ENCODE measurements at regions not wholly inside any gene's neighbourhood (a gene's known extent, or its start where the extent isn't known, plus 50 kb on each side); places are given as distances from the start of the nearest gene placed in this dataset.

DNA sequence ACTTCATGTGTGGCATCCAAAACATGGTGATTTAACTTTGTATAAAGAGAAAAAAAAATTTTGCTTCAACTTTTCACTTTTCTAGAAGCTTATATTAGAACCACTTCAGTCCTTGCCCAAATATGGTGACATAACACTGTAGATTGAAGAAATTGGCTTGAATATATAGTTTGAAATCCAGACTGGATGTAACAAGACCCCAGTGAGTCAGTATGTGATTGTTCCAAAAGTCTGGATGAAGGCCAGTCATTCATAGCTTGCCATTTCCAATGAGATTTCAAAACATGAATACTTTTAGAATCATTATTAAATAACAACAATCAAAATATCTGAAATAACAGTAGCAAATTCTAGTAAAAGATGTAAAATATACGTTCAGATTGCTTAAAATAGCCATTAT lies 104.8 kb upstream of the FN1 start:
- WGBS, 2 experiments (ENCODE audit: low coverage in 1 of 2, low lambda C conversion rate in 2 of 2, missing lambda C conversion rate in 2 of 2), result 2 to 9% methylated on average over 1 of the region's 1 CpG
- in situ Hi-C loops (cut with MboI), result no loop called here

GRCh38 chr2:215537611-215538010 lies 101.7 kb upstream of the FN1 start:
- H3K79me2 ChIP-seq (ENCODE audit: insufficient read depth), result no peaks in the 10 kb centered on the region
- peak overlapping the region; percentile 23 for H3K4me2 ChIP-seq (ENCODE audit: unreplicated experiment)
- no peak overlapping the region for H2AFZ ChIP-seq
- H3K4me3 ChIP-seq, result no peak overlapping the region
- no peaks in the 10 kb centered on the region for H3K36me3 ChIP-seq (ENCODE audit: low read depth)
- no peak overlapping the region for H3K9ac ChIP-seq
- H3K9me2 ChIP-seq (ENCODE audit: insufficient read depth), result no peaks in the 10 kb centered on the region
- peaks cover 53% of the 10 kb centered on the region for H3K4me1 ChIP-seq (ENCODE audit: insufficient read depth)
- DNase-seq, result peak; percentile 77
- peaks cover 52% of the 10 kb centered on the region for H3F3A ChIP-seq (ENCODE audit: insufficient read depth)
- peak overlapping the region; percentile 87 for H3K27ac ChIP-seq
- no peaks in the 10 kb centered on the region for H3K27me3 ChIP-seq (replicated peaks; ENCODE audit: insufficient read depth)
- no peaks in the 10 kb centered on the region for H3K9me3 ChIP-seq (ENCODE audit: low read depth)
- TF ChIP-seq EZH2phosphoT487 (IDR thresholded peaks at IDR 0.05; ENCODE audit: insufficient read depth, low read depth) (no peak), EZH2 (IDR thresholded peaks at IDR 0.05; ENCODE audit: insufficient read depth, poor library complexity, severe bottlenecking) (no peak)
- H4K20me1 ChIP-seq (ENCODE audit: insufficient read depth), result no peaks in the 10 kb centered on the region
- WGBS, 2 experiments (ENCODE audit: low coverage in 1 of 2, low lambda C conversion rate in 2 of 2, missing lambda C conversion rate in 2 of 2), result 5 to 15% methylated on average over 2 of the region's 2 CpGs
- in situ Hi-C loops (cut with MboI), result no loop called here

More for the DNA sequence above, 104.8 kb upstream of the FN1 start:
- H3K4me1 ChIP-seq (ENCODE audit: insufficient read depth), result peaks cover 45% of the 10 kb centered on the region
- no peaks in the 10 kb centered on the region for H3K36me3 ChIP-seq (ENCODE audit: low read depth)
- no peak overlapping the region for H3K9ac ChIP-seq
- no peaks in the 10 kb centered on the region for H3K27me3 ChIP-seq (replicated peaks; ENCODE audit: insufficient read depth)
- H3F3A ChIP-seq (ENCODE audit: insufficient read depth), result peaks cover 37% of the 10 kb centered on the region
- H3K4me3 ChIP-seq, result no peak overlapping the region
- no peaks in the 10 kb centered on the region for H4K20me1 ChIP-seq (ENCODE audit: insufficient read depth)
- DNase-seq, result peak; percentile 92
- no peaks in the 10 kb centered on the region for H3K79me2 ChIP-seq (ENCODE audit: insufficient read depth)
- peak overlapping the region; percentile 37 for H3K27ac ChIP-seq
- no peaks in the 10 kb centered on the region for H3K9me3 ChIP-seq (ENCODE audit: low read depth)
- no peaks in the 10 kb centered on the region for H3K9me2 ChIP-seq (ENCODE audit: insufficient read depth)
- TF ChIP-seq EZH2phosphoT487 (IDR thresholded peaks at IDR 0.05; ENCODE audit: insufficient read depth, low read depth), result no peak
- TF ChIP-seq EZH2 (IDR thresholded peaks at IDR 0.05; ENCODE audit: insufficient read depth, poor library complexity, severe bottlenecking), result no peak
- H3K4me2 ChIP-seq (ENCODE audit: unreplicated experiment), result peak overlapping the region; percentile 19
- H2AFZ ChIP-seq, result no peak overlapping the region

DNA sequence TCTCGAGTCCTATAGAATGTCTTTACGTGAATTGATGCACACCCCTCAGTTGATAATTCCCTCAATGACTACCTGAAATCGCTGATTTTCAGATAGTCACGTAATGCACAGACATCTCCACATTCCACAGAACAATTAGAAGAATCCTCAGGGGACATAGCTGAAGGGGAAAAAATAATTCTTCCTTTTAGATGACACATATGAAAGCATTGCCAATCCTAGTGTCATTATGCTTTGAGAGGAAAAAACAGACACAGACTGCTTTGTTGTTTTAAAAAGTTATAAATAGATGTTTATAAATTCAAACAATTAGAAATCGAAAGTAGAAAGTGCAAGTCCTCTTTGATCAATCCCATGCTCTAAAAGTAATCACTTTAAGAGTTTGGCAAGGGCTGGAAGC lies 100.6 kb upstream of the FN1 start:
- peak overlapping the region; percentile 68 for H3K9ac ChIP-seq
- no peaks in the 10 kb centered on the region for H3K36me3 ChIP-seq (ENCODE audit: low read depth)
- H3K9me3 ChIP-seq (ENCODE audit: low read depth), result no peaks in the 10 kb centered on the region
- H3K27ac ChIP-seq, result peak overlapping the region; percentile 87
- no peaks in the 10 kb centered on the region for H3K9me2 ChIP-seq (ENCODE audit: insufficient read depth)
- peak overlapping the region; percentile 75 for H3K4me2 ChIP-seq (ENCODE audit: unreplicated experiment)
- peak overlapping the region; percentile 34 for H3K4me3 ChIP-seq
- no peaks in the 10 kb centered on the region for H4K20me1 ChIP-seq (ENCODE audit: insufficient read depth)
- H3F3A ChIP-seq (ENCODE audit: insufficient read depth), result peaks cover 63% of the 10 kb centered on the region
- 13 to 17% methylated on average over 5 of the region's 5 CpGs for WGBS, 2 experiments (ENCODE audit: low coverage in 1 of 2, low lambda C conversion rate in 2 of 2, missing lambda C conversion rate in 2 of 2)
- peak; percentile 87 for DNase-seq
- 0 out of 2 replicates have a peak overlapping the region, but pooled peaks have one; percentile 0 for H2AFZ ChIP-seq
- no peaks in the 10 kb centered on the region for H3K79me2 ChIP-seq (ENCODE audit: insufficient read depth)
- H3K4me1 ChIP-seq (ENCODE audit: insufficient read depth), result peaks cover 57% of the 10 kb centered on the region
- H3K27me3 ChIP-seq (replicated peaks; ENCODE audit: insufficient read depth), result no peaks in the 10 kb centered on the region
- TF ChIP-seq EZH2 (IDR thresholded peaks at IDR 0.05; ENCODE audit: insufficient read depth, poor library complexity, severe bottlenecking) (no peak), EZH2phosphoT487 (IDR thresholded peaks at IDR 0.05; ENCODE audit: insufficient read depth, low read depth) (0 out of 2 replicates have a peak, but pooled peaks have one; percentile 31)
- in situ Hi-C loops (cut with MboI), result no loop called here

- 0 out of 2 replicates have a peak overlapping the region, but pooled peaks have one; percentile 0 for H2AFZ ChIP-seq
- in situ Hi-C loops (cut with MboI), result no loop called here
- DNase-seq, result peak; percentile 56
These were observed 99.9 kb upstream of the FN1 start for GRCh38 chr2:215535741-215536140.

More at GRCh38 chr2:215535741-215536140, 99.9 kb upstream of the FN1 start:
- Histone ChIP-seq H3K4me2 (ENCODE audit: unreplicated experiment) (peak overlapping the region; percentile 75), H3K27me3 (replicated peaks; ENCODE audit: insufficient read depth) (no peaks in the 10 kb centered on the region), H4K20me1 (ENCODE audit: insufficient read depth) (no peaks in the 10 kb centered on the region), H3K36me3 (ENCODE audit: low read depth) (no peaks in the 10 kb centered on the region), H3K79me2 (ENCODE audit: insufficient read depth) (no peaks in the 10 kb centered on the region), H3K9me3 (ENCODE audit: low read depth) (no peaks in the 10 kb centered on the region), H3F3A (ENCODE audit: insufficient read depth) (peaks cover 71% of the 10 kb centered on the region), H3K9me2 (ENCODE audit: insufficient read depth) (no peaks in the 10 kb centered on the region), H3K4me3 (0 out of 2 replicates have a peak overlapping the region, but pooled peaks have one; percentile 34), H3K4me1 (ENCODE audit: insufficient read depth) (peaks cover 57% of the 10 kb centered on the region), H3K27ac (peak overlapping the region; percentile 87), H3K9ac (peak overlapping the region; percentile 68)
- 4 to 5% methylated on average over 1 of the region's 1 CpG for WGBS, 2 experiments (ENCODE audit: low coverage in 1 of 2, low lambda C conversion rate in 2 of 2, missing lambda C conversion rate in 2 of 2)
- no peak for TF ChIP-seq EZH2 (IDR thresholded peaks at IDR 0.05; ENCODE audit: insufficient read depth, poor library complexity, severe bottlenecking)
- no peak for TF ChIP-seq EZH2phosphoT487 (IDR thresholded peaks at IDR 0.05; ENCODE audit: insufficient read depth, low read depth)
